Calu3 (cell line): ENCODE measurements at regions not wholly inside any gene's neighbourhood (a gene's known extent, or its start where the extent isn't known, plus 50 kb on each side); places are given as distances from the start of the nearest gene placed in this dataset.
"Not testable (repeated sequence)": the region's sequence is repeated elsewhere in the genome, so short reads cannot be mapped to it uniquely, and the experiment has no call there.

Experiments
- BruUV-seq: library from RNA; stranded (reverse); fragments of 400-500 nt; replicated peaks from 2 replicates; lab custom pipeline; 2021; lab: Mats Ljungman, UMichigan
- CTCF ChIA-PET: fragments of 300-600 bp; sonication (Branson Sonifier 250); formaldehyde crosslinking; loops from one replicate; lab custom pipeline; 2022; ENCODE audit warnings: antibody characterized with exemption; lab: Charles Lee
- DNase-seq: peaks from one replicate; pipeline ENCODE4 v3.0.0; 2022
- H3K27ac Mint-ChIP-seq: one replicate; pipeline ENCODE4 v1.8.0; 2022; ENCODE audit warnings: mixed read lengths; ENCODE audit not compliant: unreplicated experiment
- H3K27me3 Mint-ChIP-seq: one replicate; pipeline ENCODE4 v1.8.0; 2022; ENCODE audit warnings: mixed read lengths; ENCODE audit not compliant: unreplicated experiment
- H3K36me3 Mint-ChIP-seq: one replicate; pipeline ENCODE4 v1.8.0; 2022; ENCODE audit warnings: mild to moderate bottlenecking, moderate library complexity, mixed read lengths; ENCODE audit not compliant: insufficient read depth, unreplicated experiment
- H3K4me1 Mint-ChIP-seq: one replicate; pipeline ENCODE4 v1.8.0; 2022; ENCODE audit warnings: mild to moderate bottlenecking, low read depth, mixed read lengths; ENCODE audit not compliant: unreplicated experiment
- H3K4me3 Mint-ChIP-seq: one replicate; pipeline ENCODE4 v1.8.0; 2022; ENCODE audit warnings: mild to moderate bottlenecking, low read depth, moderate library complexity, mixed read lengths; ENCODE audit not compliant: unreplicated experiment
- H3K9me3 Mint-ChIP-seq: one replicate; pipeline ENCODE4 v1.8.0; 2022; ENCODE audit warnings: low read depth, mixed read lengths; ENCODE audit not compliant: unreplicated experiment
- intact Hi-C: fragments of 100-400 bp; cut with micrococcal nuclease; formaldehyde crosslinking; loops from one replicate; pipeline ENCODE4 v1.10.0; 2022; ENCODE audit not compliant: unreplicated experiment

- H3K4me1 Mint-ChIP-seq, intact Hi-C loops, CTCF ChIA-PET, DNase-seq, H3K36me3 Mint-ChIP-seq, H3K4me3 Mint-ChIP-seq, H3K27me3 Mint-ChIP-seq, H3K9me3 Mint-ChIP-seq, BruUV-seq, H3K27ac Mint-ChIP-seq: not testable (repeated sequence)
Observed at GRCh38 chr9:138282903-138283302, 405.3 kb downstream of the CACNA1B start.
